Erythroblast (primary cell): ENCODE measurements at regions not wholly inside any gene's neighbourhood (a gene's known extent, or its start where the extent isn't known, plus 50 kb on each side); places are given as distances from the start of the nearest gene placed in this dataset.
"Not testable (repeated sequence)": the region's sequence is repeated elsewhere in the genome, so short reads cannot be mapped to it uniquely, and the experiment has no call there.

Source experiments
- DNase-seq, 2 experiments: peaks; one replicate each; lab custom pipeline; 2025; lab: John Stamatoyannopoulos, UW
- GATA1 ChIP-seq: IDR thresholded peaks from 2 replicates; pipeline ENCODE4 v1.6.1; 2011; ENCODE audit warnings: low read depth, mild to moderate bottlenecking, control low read depth, low read length, moderate library complexity
- POLR2A ChIP-seq: IDR thresholded peaks from 2 replicates; pipeline ENCODE4 v1.6.1; 2011; ENCODE audit warnings: mild to moderate bottlenecking, low read length

GRCh38 chr2:131801210-131801744, 273.6 kb downstream of the CCDC74A start:
- DNase-seq, result no peak
- TF ChIP-seq POLR2A (no peak), GATA1 (no peak)

- peak; percentile 69 to 75 for DNase-seq
Observed at GRCh38 chr2:131801745-131802350, 274.2 kb downstream of the CCDC74A start.

DNA sequence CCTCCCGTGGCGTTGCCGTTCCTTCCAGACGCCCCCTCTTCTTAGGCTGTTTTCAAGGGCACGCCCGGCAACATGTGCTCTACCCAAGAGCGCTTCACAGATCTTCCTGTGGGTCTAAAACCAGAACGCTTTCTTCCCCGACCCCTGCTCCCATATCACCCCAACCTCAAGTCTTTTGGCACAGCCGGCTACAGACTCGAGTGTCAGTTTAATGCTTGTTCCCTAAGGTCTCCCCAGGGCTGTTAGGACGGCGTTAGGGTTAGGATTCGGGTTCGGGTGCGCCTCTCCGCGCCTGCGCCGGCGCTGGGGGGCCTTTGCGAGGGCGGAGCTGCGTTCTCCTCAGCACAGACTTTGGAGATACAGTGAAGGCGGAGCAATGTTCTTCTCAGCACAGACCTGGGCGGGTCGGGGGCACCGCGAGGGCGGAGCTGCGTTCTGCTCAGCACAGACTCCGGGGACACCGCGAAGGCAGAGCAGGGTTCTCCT, 274.7 kb downstream of the CCDC74A start:
- peak; percentile 9 to 22 for DNase-seq

GRCh38 chr2:131803237-131803636, 275.5 kb downstream of the CCDC74A start:
- not testable (repeated sequence) for DNase-seq

DNA sequence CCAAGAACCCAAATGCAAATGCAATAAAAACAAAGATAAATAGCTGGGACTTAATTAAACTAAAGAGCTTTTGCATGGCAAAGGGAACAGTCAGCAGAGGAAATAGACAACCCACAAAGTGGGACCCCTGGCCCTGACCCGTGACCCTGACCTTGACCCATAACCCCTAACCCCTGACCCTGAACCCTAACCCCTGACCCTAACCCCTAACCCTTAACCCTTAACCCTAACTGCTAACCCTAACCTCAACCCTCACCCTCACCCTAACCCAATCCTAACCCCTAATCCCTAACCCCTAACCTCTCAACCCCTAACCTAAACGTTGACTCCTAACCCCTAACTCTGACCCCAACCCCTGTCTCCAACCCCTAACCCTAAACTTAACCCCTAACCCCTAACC, 284.9 kb downstream of the CCDC74A start:
- DNase-seq, result not testable (repeated sequence)

DNA sequence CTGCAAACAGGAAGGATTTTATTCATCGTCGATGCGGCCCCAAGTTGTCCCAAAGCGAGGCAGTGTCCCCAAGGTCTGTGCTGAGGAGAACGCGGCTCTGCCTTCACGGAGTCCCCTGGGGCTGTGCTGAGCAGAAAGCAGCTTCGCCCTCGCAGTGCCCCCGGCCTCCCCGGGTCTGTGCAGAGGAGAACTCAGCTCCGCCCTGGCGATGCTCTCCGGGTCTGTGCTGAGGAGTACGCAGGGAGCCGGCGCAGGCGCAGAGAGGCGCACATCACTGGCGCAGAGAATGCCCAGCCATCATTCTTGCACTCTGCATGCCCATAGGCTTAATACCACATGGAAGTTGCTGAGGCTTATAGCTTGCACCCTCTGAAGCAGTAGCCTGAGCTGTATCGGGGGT, 285.7 kb downstream of the CCDC74A start:
- DNase-seq, result not testable (repeated sequence)

DNA sequence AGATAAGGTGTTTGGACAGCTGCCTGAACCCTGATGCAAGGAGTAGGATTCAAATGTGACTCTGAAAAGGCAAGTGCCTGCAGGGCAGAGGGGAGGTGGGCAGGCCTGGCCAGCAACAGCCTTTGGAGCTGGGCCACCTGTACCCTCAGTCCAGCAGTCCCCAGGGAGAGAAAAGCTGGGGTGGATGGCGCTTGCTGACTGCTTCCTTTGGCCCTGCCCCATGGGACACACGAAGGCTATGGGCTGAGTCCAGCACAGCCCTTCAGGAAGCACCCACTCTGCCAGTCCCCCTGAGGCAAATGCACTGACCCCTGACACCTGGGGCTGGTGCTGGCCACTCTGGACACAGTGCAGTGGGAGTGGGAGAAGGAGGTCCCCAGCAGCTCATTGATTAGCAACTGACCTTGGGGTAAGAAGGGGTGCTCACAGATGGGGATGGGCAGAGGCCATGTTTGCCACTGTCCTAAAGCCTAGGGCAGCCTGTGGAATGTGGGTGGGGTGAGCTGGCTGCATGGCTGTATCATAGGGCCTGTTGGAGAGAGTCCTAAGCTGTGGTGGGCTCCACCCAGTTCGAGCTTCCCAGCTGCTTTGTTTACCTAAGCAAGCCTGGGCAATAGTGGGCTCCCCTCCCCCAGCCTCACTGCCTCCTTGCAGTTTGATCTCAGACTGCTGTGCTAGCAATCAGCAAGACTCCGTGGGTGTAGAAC, 290.7 kb downstream of the CCDC74A start:
- not testable (repeated sequence) for DNase-seq

- DNase-seq, result not testable (repeated sequence)
Observed at GRCh38 chr2:131822237-131822721, 294.6 kb downstream of the CCDC74A start.

DNA sequence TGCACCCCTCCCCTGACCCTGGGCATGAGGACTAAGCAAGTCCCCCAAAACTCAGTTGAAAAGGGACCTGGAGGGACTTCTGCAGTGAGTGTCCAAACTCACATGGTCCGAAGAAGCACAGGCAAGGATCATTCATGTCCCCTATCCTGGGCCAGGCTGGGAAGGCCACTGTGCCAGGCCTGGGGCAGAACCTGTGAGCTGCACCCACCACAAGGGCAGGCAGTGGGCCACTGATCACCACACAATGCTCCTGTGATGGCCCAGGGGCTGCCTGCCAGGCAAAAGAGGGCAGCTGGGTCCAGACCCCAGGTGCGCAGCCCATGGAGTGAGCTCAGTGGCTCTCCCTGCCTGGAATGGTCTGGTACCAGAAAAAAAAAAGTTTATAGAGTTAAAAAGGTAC, 295.4 kb downstream of the CCDC74A start:
- DNase-seq, result not testable (repeated sequence)

DNA sequence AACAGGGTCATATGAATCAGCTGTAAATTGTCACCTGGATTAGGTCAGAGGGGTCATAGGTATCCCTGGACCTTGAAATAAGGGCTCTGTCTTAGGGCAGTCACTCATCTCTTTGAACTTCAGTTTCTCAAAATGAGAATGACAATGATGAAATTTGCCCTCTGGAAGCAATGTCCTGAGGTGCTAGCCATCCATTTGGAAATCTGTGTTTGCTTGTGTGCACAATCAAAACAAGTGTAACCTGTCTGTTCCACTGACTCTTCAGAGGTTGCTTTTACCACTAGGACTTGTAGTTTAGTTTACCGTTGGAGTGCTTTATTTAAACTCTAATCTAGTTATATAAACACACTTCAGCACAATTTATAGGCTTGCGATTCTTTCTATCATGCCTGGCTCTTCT, 297.3 kb downstream of the CCDC74A start:
- not testable (repeated sequence) for DNase-seq

DNA sequence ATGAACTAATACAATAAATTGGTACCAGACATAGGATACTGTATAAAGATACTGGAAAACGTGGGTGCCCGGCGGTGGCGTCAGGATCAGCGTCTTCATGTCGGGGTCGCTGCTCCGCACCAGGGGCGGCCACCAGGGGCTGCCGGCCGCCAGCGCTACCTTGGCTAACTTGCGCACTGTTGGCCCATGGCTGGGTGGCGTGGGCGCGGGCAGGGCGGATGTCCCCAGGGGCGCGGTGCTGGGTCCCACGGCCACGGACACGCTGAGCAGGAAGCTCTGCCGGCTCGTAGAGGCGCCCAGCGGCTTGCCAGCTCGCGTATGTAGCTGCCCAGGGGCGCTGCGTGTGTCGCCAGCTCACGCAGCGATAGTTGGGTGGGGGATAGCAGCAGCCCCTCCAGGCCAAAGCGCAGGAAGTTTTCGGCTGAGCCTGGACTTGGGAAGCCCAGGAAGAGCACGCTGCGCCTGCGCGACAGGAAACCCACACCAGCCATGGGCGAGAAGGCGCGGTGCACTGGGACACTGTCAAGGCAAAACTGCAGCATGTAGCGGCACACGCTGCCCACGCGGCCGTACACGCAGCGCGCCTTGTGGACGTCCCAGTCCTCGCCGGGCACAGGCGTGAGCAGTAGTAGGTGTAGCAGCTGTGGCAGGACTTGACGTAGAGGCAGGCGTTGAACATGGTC, 299.9 kb downstream of the CCDC74A start:
- no peak for TF ChIP-seq POLR2A
- no peak for DNase-seq

GRCh38 chr2:131828164-131828561, 300.5 kb downstream of the CCDC74A start:
- TF ChIP-seq GATA1 (no peak), POLR2A (no peak)
- DNase-seq, result no peak

DNA sequence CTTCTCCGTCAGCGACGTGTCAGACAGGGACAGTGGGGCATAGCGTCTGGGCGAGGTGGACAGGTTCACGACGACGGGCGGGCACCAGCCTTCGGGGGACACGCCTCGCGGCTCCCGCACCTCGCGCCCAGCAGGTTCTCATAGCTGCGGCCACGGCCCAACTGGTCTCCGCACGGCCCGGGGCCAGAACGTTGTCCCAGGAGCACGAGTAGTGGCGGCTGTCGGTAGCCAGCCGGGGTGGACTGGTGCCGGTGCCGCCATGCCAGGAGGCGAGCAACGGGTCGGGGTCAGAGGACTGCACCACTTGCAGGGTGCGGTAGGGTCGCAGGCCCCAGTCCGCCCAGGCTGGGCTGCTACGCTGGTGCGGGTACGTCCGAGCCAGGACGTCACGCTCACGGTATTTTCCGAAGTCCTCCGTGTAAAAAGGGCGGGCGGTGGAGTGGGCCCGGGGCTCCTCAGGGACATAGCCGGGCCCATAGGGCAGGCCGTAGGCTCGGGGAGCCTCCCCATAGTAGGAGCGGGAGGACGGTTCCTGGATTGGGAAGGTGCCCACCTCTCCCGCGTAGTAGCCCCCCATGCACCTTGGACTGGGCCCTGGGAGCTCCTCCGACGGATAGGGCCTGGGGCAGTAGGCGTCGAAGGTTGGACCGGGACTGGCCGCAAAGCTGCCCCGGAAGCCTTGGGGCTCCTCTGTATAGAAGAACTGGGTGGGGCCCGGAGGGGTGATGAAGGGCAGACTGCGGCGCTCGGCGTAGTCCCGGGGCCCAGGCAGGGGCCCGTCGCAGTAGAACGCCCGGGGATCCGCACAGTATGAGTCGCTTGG, 301.2 kb downstream of the CCDC74A start:
- DNase-seq, result not testable (repeated sequence)

DNA sequence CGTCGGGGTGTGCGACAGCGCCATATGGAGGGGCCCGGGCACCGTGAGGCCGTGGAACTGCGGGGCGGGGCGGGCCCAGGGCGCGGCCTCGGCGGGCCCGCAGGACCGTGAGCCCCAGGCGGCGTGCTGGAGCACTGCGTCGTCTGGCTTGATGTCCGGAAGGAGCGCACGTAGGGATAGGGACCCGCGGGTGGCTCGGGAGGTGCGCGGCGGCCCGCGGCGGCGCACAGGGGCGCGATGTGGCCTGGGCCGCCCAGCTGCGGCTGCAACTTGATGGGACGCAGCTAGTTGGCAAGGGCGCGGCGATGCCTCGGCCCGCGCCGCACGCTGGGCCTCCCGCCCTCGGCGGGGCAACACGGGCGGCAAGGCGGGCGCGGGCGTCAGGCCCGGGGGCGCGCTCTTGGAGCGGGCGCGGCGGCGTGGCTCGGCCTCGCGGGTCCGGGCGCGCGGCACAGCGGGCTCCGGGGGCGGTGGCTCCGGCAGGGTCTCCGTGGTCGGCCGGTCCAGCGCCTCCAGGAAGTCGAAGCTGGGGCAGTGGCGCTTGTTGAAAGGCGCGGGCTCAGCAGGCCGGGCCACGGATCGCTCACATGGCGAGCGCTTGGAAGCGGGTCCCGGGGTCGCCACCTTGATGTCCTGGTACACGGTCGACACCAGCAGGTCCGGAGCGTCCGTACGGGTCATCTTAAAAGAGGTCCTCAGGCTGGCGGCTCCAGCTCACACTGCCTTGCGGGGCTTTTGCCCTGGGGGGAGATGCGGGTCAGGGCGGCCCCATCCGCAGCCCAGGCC, 302.0 kb downstream of the CCDC74A start:
- not testable (repeated sequence) for DNase-seq

GRCh38 chr2:131830242-131830945, 302.7 kb downstream of the CCDC74A start:
- not testable (repeated sequence) for DNase-seq

- DNase-seq, result not testable (repeated sequence)
Observed at GRCh38 chr2:131830946-131831310, 303.2 kb downstream of the CCDC74A start.

- DNase-seq, result peak; percentile 7 to 9
Observed at GRCh38 chr2:131831450-131832208, 303.9 kb downstream of the CCDC74A start.

DNA sequence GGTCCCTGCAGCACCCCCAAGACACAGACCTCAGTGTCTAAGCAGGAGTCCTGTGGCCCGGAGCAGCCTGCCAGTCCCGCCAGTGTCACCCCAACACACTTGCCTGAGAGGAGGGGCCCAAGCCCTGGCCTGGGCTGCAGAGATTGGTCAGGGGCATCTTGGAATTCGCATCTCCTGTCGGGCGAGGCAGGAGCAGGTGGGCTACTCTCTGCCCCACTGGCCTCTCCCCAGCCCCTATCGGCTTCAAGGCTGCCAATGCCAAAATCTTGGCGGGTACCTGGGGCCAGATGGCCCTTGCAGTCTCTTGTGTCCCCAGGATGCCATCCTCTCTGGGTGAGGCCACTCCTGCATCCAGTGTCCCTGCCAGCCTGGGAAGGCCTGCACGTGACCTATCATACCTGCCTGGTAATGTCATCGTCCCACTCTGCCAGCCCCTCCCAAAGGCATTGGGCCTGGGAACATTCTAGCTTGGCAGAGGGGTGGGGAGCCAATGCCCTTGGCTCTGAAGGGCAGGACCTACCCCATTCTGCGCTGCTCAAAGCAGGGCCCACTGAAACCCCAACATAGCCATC, 304.6 kb downstream of the CCDC74A start:
- DNase-seq, result not testable (repeated sequence)
